ENCODE measurements at regions not wholly inside any gene's neighbourhood (a gene's known extent, or its start where the extent isn't known, plus 50 kb on each side); places are given as distances from the start of the nearest gene placed in this dataset.

- no peak for TF ChIP-seq POLR2A (IDR thresholded peaks at IDR 0.05)
- TF ChIP-seq, protein P1, sequence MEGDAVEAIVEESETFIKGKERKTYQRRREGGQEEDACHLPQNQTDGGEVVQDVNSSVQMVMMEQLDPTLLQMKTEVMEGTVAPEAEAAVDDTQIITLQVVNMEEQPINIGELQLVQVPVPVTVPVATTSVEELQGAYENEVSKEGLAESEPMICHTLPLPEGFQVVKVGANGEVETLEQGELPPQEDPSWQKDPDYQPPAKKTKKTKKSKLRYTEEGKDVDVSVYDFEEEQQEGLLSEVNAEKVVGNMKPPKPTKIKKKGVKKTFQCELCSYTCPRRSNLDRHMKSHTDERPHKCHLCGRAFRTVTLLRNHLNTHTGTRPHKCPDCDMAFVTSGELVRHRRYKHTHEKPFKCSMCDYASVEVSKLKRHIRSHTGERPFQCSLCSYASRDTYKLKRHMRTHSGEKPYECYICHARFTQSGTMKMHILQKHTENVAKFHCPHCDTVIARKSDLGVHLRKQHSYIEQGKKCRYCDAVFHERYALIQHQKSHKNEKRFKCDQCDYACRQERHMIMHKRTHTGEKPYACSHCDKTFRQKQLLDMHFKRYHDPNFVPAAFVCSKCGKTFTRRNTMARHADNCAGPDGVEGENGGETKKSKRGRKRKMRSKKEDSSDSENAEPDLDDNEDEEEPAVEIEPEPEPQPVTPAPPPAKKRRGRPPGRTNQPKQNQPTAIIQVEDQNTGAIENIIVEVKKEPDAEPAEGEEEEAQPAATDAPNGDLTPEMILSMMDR (IDR thresholded peaks at IDR 0.05): no peak
Observed at GRCh38 chr7:123273185-123273584, 73.4 kb upstream of the SLC13A1 start.

All from prostate gland (tissue), 2 donors.